Naive thymus-derived CD4-positive, alpha-beta T cell (primary cell): ENCODE measurements at regions not wholly inside any gene's neighbourhood (a gene's known extent, or its start where the extent isn't known, plus 50 kb on each side); places are given as distances from the start of the nearest gene placed in this dataset.

Experiments used
- ATAC-seq: fragments of 150-1000 bp; cut with Tn5 transposase; 2 replicates; pipeline ENCODE4 v1.10.0; 2021; ENCODE audit warnings: mild to moderate bottlenecking, moderate library complexity
- CTCF ChIA-PET: fragments of 350-600 bp; sonication (Branson Sonifier 250); formaldehyde crosslinking; loops from one replicate; lab custom pipeline; 2021; ENCODE audit warnings: antibody characterized with exemption; lab: Charles Lee
- POLR2A ChIA-PET: fragments of 350-600 bp; sonication (Branson Sonifier 250); formaldehyde crosslinking; loops from one replicate; lab custom pipeline; 2021; ENCODE audit warnings: antibody characterized with exemption, inconsistent platforms; lab: Charles Lee
- DNase-seq, 9 donors: peaks; one replicate each; pipeline versions ENCODE4 v3.0.0 to v3.0.0-alpha.2; 2020 to 2022; ENCODE audit warnings: mixed read lengths in 1 of 9
- H3K27ac ChIP-seq: one replicate; pipeline ENCODE4 v1.7.0; 2013; ENCODE audit warnings: mild to moderate bottlenecking, low read depth, low read length, moderate library complexity
- H3K27me3 ChIP-seq, 2 donors: one replicate each; pipeline ENCODE4 v1.7.0; 2013; ENCODE audit warnings: low read length in 2 of 2, mild to moderate bottlenecking in 2 of 2, moderate library complexity in 2 of 2; ENCODE audit not compliant: control insufficient read depth in 2 of 2, insufficient read depth in 2 of 2
- H3K36me3 ChIP-seq, 3 experiments: 1 replicate in 2 of 3; 2 replicates in 1 of 3; pipeline ENCODE4 v1.7.0; 2013; ENCODE audit warnings: low read length in 3 of 3, mild to moderate bottlenecking in 3 of 3, moderate library complexity in 1 of 3; ENCODE audit not compliant: insufficient read depth in 3 of 3, control insufficient read depth in 2 of 3
- H3K4me1 ChIP-seq, 2 donors: one replicate each; pipeline ENCODE4 v1.7.0; 2013; ENCODE audit warnings: low read length in 2 of 2, mild to moderate bottlenecking in 2 of 2, moderate library complexity in 1 of 2; ENCODE audit not compliant: control insufficient read depth in 2 of 2, insufficient read depth in 2 of 2
- H3K4me3 ChIP-seq: 2 replicates; pipeline ENCODE4 v1.7.0; 2013; ENCODE audit warnings: mild to moderate bottlenecking, low read length
- H3K9me3 ChIP-seq, 3 experiments: 1 replicate in 2 of 3; 2 replicates in 1 of 3; pipeline ENCODE4 v1.7.0; 2013; ENCODE audit warnings: low read length in 3 of 3; ENCODE audit not compliant: control insufficient read depth in 2 of 3
- H3K27ac Mint-ChIP-seq, 9 donors: one replicate each; pipeline ENCODE4 v1.8.0; 2020 to 2022; ENCODE audit warnings: mixed read lengths in 9 of 9, mild to moderate bottlenecking in 8 of 9, moderate library complexity in 5 of 9, inconsistent platforms in 2 of 9
- H3K27me3 Mint-ChIP-seq, 5 donors: one replicate each; pipeline ENCODE4 v1.8.0; 2021 to 2022; ENCODE audit warnings: mixed read lengths in 5 of 5, mild to moderate bottlenecking in 1 of 5
- H3K36me3 Mint-ChIP-seq, 5 donors: one replicate each; pipeline ENCODE4 v1.8.0; 2020 to 2022; ENCODE audit warnings: mixed read lengths in 5 of 5, mild to moderate bottlenecking in 3 of 5, inconsistent platforms in 1 of 5
- H3K4me1 Mint-ChIP-seq, 7 donors: one replicate each; pipeline ENCODE4 v1.8.0; 2020 to 2022; ENCODE audit warnings: mixed read lengths in 7 of 7, mild to moderate bottlenecking in 3 of 7, inconsistent platforms in 1 of 7
- H3K4me3 Mint-ChIP-seq, 10 donors: one replicate each; pipeline ENCODE4 v1.8.0; 2020 to 2022; ENCODE audit warnings: mild to moderate bottlenecking in 10 of 10, mixed read lengths in 10 of 10, moderate library complexity in 6 of 10, inconsistent platforms in 2 of 10
- H3K9me3 Mint-ChIP-seq, 11 donors: one replicate each; pipeline ENCODE4 v1.8.0; 2020 to 2022; ENCODE audit warnings: mixed read lengths in 11 of 11, mild to moderate bottlenecking in 4 of 11, inconsistent platforms in 1 of 11, moderate library complexity in 1 of 11
- intact Hi-C, 2 donors: fragments of 100-400 bp; cut with micrococcal nuclease; formaldehyde crosslinking; loops; one replicate each; pipeline ENCODE4 v1.15.1; 2023

DNA sequence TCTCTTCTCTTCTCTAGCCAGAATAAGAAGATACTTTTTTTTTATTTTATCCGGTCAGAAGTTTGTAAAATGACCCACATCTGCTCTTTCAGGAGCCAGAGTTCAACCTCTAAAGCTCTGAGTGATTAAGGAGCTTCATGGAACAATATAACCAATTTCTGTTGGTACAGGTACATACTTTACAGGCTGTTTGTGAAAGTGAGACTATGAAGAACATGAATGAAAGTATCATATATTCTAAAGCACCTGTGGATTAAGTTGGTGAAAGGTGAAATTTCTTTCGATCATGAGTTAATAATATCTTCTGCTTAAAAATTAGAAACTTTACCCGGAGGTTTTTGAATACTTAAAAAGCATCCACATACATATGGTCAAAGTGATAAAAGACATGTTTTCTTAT, 65.2 kb downstream of the DMRT2 start:
- Mint-ChIP-seq H3K27ac (no peak overlapping the region), H3K9me3 (peaks cover 0 to 11% (median 0%) of the 10 kb centered on the region in 11 donors), H3K4me1 (no peaks in the 10 kb centered on the region), H3K4me3 (no peak overlapping the region), H3K36me3 (no peaks in the 10 kb centered on the region), H3K27me3 (peaks cover 0 to 34% (median 21%) of the 10 kb centered on the region in 5 donors)
- ChIA-PET CTCF (no interaction called here), POLR2A (no interaction called here)
- Histone ChIP-seq H3K27me3 (no peaks in the 10 kb centered on the region), H3K27ac (no peak overlapping the region), H3K4me1 (no peaks in the 10 kb centered on the region), H3K36me3 (no peaks in the 10 kb centered on the region), H3K9me3 (no peaks in the 10 kb centered on the region), H3K4me3 (no peak overlapping the region)
- DNase-seq (no peak), ATAC-seq (no peak)
- intact Hi-C loops, result no loop called here

DNA sequence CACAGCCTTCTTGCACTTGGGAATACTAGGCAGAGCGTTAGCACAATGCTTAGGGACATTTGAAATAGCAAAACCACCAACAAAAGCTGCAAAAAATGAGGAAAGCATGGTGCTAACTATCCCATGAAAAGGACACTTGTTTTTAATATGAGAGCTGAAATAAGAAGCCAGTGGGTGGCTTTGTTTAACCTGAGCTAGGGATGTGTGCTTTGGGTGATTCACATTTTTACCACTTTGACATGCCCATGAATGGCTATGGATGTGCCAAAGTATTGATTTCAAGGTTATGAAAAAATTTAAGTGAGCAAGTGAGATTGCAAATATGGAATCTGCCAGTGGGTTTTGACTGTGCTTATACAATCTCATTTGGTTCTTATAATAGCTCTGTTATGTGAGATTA, 67.3 kb downstream of the DMRT2 start:
- Mint-ChIP-seq H3K27ac (no peak overlapping the region), H3K27me3 (peaks cover 0 to 39% (median 21%) of the 10 kb centered on the region in 5 donors), H3K9me3 (peaks cover 0 to 7% (median 0%) of the 10 kb centered on the region in 11 donors), H3K4me3 (no peak overlapping the region), H3K36me3 (no peaks in the 10 kb centered on the region), H3K4me1 (no peaks in the 10 kb centered on the region)
- no peak for ATAC-seq
- H3K27ac ChIP-seq, result no peak overlapping the region
- ChIA-PET CTCF (interaction anchor here (1.3 kb wide), 1 partner anchor 22 kb away, joined by 3 read pairs; no protein-coding TSS in a partner anchor), POLR2A (no interaction called here)
- H3K27me3 ChIP-seq, result no peaks in the 10 kb centered on the region
- H3K9me3 ChIP-seq, result no peaks in the 10 kb centered on the region
- H3K36me3 ChIP-seq, result no peaks in the 10 kb centered on the region
- DNase-seq, result no peak
- no peaks in the 10 kb centered on the region for H3K4me1 ChIP-seq
- intact Hi-C loops, result no loop called here
- no peak overlapping the region for H3K4me3 ChIP-seq

DNA sequence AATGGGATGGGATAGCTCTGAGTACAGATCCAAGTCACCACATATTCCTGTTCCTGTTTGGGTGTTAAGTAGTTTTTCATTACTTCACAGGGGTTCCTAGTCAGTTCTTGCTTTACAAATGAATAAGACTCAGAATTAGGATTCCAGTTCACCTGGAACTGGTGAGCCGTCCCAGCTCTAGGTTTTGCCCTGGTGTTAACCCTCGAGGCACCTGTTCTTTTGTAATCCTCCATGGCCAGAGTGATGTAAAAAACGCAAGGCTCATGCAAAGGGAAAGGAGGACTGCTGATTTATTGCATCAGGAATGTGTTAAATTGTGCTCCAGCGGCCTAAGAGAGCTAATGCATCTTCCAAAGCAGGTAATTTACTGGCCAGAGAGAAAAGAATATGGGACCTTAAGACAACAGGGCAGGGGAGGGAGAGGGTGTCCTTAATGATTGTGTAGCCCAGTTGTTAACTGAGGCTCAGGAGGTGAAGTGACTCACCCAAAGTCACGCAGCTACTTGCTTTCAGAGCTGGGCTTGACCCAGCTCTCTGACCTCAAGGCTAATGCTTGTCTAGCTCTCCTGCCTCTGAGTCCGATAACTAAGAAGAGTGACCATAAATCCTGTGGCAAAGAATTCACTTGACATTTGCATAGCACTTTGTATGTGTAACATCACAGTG, 70.5 kb downstream of the DMRT2 start:
- Histone ChIP-seq H3K27me3 (no peaks in the 10 kb centered on the region), H3K27ac (no peak overlapping the region), H3K36me3 (no peaks in the 10 kb centered on the region), H3K4me1 (no peaks in the 10 kb centered on the region), H3K9me3 (no peaks in the 10 kb centered on the region), H3K4me3 (no peak overlapping the region)
- Mint-ChIP-seq H3K4me1 (no peaks in the 10 kb centered on the region), H3K36me3 (no peaks in the 10 kb centered on the region), H3K4me3 (no peak overlapping the region), H3K9me3 (no peaks in the 10 kb centered on the region), H3K27me3 (peaks cover 0 to 61% (median 21%) of the 10 kb centered on the region in 5 donors), H3K27ac (no peak overlapping the region)
- DNase-seq (no peak), ATAC-seq (no peak)
- CTCF ChIA-PET, result no interaction called here
- intact Hi-C loops, result no loop called here
- POLR2A ChIA-PET, result no interaction called here

DNA sequence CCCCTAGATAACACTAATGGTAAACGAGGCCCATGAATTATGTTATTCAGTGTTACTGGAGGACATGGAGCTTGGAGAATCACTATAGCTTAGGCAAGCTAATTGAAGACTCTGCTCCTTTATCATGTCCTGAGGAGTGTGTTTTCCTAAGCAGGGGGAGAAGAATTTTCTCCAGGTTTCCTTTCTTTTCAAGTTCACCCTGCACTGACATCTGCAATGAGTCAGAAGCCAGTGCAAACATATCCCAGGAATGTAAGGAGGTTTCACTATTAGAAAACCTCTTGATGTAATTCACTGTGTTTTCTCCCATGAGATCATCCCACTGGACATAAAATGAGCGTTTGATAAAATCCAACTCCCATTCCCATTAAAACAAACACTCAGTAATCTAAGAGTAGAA, 75.6 kb downstream of the DMRT2 start:
- Histone ChIP-seq H3K36me3 (no peaks in the 10 kb centered on the region), H3K4me3 (no peak overlapping the region), H3K4me1 (no peaks in the 10 kb centered on the region), H3K27ac (no peak overlapping the region), H3K9me3 (no peaks in the 10 kb centered on the region), H3K27me3 (no peaks in the 10 kb centered on the region)
- ChIA-PET CTCF (no interaction called here), POLR2A (no interaction called here)
- Mint-ChIP-seq H3K4me3 (no peak overlapping the region), H3K27ac (no peak overlapping the region), H3K27me3 (peaks cover 6 to 46% (median 25%) of the 10 kb centered on the region in 5 donors), H3K4me1 (no peaks in the 10 kb centered on the region), H3K9me3 (peaks cover 0 to 9% (median 3%) of the 10 kb centered on the region in 11 donors), H3K36me3 (no peaks in the 10 kb centered on the region)
- DNase-seq, result no peak
- intact Hi-C loops, result no loop called here
- ATAC-seq, result no peak

DNA sequence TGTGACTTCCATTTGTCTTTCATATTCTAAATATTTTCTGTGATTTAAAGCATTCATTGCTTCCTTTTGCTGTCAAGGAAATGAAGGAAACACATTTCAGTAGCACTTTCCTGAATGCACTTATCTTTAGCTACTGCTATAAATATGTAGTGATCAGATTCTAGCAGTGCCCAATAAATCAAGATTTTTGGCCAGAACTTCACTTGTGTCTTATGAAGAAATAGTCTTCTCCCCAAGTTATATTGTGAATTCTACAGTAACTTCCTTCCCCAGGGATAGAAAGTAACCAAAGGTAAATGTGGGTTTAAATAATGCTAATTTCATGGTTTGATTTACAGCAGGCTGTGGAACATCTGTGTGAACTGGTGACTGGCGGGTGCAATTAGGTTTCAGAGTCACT, 77.9 kb downstream of the DMRT2 start:
- Histone ChIP-seq H3K36me3 (no peaks in the 10 kb centered on the region), H3K4me3 (no peak overlapping the region), H3K27me3 (no peaks in the 10 kb centered on the region), H3K9me3 (no peaks in the 10 kb centered on the region), H3K4me1 (no peaks in the 10 kb centered on the region), H3K27ac (no peak overlapping the region)
- Mint-ChIP-seq H3K4me1 (no peaks in the 10 kb centered on the region), H3K27me3 (peaks cover 6 to 41% (median 28%) of the 10 kb centered on the region in 5 donors), H3K27ac (no peak overlapping the region), H3K4me3 (no peak overlapping the region), H3K9me3 (peaks cover 0 to 25% (median 7%) of the 10 kb centered on the region in 11 donors), H3K36me3 (no peaks in the 10 kb centered on the region)
- intact Hi-C loops, result no loop called here
- DNase-seq, result no peak
- POLR2A ChIA-PET, result no interaction called here
- CTCF ChIA-PET, result no interaction called here
- ATAC-seq, result no peak

DNA sequence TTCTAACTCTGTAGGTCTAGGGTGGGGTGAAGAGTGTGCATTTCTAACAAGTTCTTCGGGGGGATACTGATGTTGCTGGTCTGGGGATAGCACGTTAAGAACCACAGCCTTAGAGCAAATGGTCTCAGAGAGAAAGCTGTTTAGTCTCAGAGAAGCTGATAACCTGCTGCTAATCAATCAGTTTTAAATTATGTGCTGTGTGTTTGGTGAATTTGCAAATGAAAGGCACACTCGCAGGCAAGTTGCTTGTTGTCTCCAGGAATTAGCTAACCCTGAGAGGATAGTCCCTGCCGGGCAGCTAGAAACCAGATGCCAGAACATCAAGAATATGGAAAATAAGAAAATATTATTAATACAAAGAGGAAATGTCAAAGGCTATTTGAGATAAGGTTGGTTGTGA, 79.2 kb downstream of the DMRT2 start:
- ChIA-PET CTCF (no interaction called here), POLR2A (no interaction called here)
- no peak overlapping the region for H3K4me3 ChIP-seq
- no peaks in the 10 kb centered on the region for H3K27me3 ChIP-seq
- DNase-seq (no peak), ATAC-seq (no peak)
- no peaks in the 10 kb centered on the region for H3K36me3 Mint-ChIP-seq
- no peak overlapping the region for H3K27ac Mint-ChIP-seq
- no peaks in the 10 kb centered on the region for H3K36me3 ChIP-seq
- H3K4me3 Mint-ChIP-seq, result no peak overlapping the region
- H3K27ac ChIP-seq, result no peak overlapping the region
- intact Hi-C loops, result no loop called here
- H3K27me3 Mint-ChIP-seq, result peaks cover 6 to 30% (median 27%) of the 10 kb centered on the region in 5 donors
- peaks cover 0 to 25% (median 7%) of the 10 kb centered on the region in 11 donors for H3K9me3 Mint-ChIP-seq
- H3K4me1 Mint-ChIP-seq, result no peaks in the 10 kb centered on the region
- H3K4me1 ChIP-seq, result no peaks in the 10 kb centered on the region
- H3K9me3 ChIP-seq, result no peaks in the 10 kb centered on the region

DNA sequence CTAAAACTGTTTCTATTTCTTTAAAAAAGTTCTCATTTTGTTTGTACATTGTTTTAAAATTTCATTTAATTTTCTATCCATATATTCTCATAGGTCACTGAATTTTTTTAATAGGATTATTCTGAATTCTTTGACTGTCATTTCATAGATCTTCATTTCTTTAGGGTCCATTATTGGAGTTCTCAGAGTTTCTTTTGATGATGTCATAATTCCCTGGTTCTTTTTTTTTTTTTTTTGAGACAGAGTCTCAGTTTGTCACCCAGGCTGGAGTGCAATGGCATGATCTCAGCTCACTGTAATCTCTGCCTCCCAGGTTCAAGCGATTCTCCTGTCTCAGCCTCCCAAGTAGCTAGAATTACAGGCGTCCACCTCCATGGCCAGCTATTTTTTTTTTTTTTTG, 89.9 kb downstream of the DMRT2 start:
- Mint-ChIP-seq H3K9me3 (peaks cover 7 to 46% (median 26%) of the 10 kb centered on the region in 11 donors), H3K4me1 (peaks cover 0 to 5% (median 0%) of the 10 kb centered on the region in 7 donors), H3K4me3 (no peak overlapping the region), H3K27ac (no peak overlapping the region), H3K27me3 (peaks cover 0 to 18% (median 14%) of the 10 kb centered on the region in 5 donors), H3K36me3 (peaks cover 0 to 5% (median 0%) of the 10 kb centered on the region in 5 donors)
- intact Hi-C loops, result no loop called here
- no peaks in the 10 kb centered on the region for H3K4me1 ChIP-seq
- no peak for DNase-seq
- no peak overlapping the region for H3K4me3 ChIP-seq
- H3K9me3 ChIP-seq, result peaks cover 0 to 6% (median 0%) of the 10 kb centered on the region in 3 experiments
- no peaks in the 10 kb centered on the region for H3K27me3 ChIP-seq
- ATAC-seq, result no peak
- CTCF ChIA-PET, result no interaction called here
- POLR2A ChIA-PET, result no interaction called here
- H3K27ac ChIP-seq, result no peak overlapping the region
- H3K36me3 ChIP-seq, result no peaks in the 10 kb centered on the region
